ENCODE measurements at regions not wholly inside any gene's neighbourhood (a gene's known extent, or its start where the extent isn't known, plus 50 kb on each side); places are given as distances from the start of the nearest gene placed in this dataset.

GRCh38 chr6:130587778-130588520, 222.1 kb downstream of the TMEM200A start:
- Mint-ChIP-seq H3K9me3 (peaks cover 5% of the 10 kb centered on the region), H3K27me3 (ENCODE audit: low read depth, poor library complexity) (peaks cover 6% of the 10 kb centered on the region), H3K4me1 (no peaks in the 10 kb centered on the region), H3K27ac (no peak overlapping the region), H3K4me3 (no peak overlapping the region), H3K36me3 (ENCODE audit: low read depth) (no peaks in the 10 kb centered on the region)
- no peak for TF ChIP-seq CTCF (IDR thresholded peaks at IDR 0.05)
- no peak for DNase-seq

- no peaks in the 10 kb centered on the region for H3K4me1 Mint-ChIP-seq
- H3K9me3 Mint-ChIP-seq = peaks cover 5% of the 10 kb centered on the region
- H3K27me3 Mint-ChIP-seq (ENCODE audit: low read depth, poor library complexity) = peaks cover 3% of the 10 kb centered on the region
- no peak for DNase-seq
- TF ChIP-seq CTCF (IDR thresholded peaks at IDR 0.05) = no peak
- H3K4me3 Mint-ChIP-seq = no peak overlapping the region
- H3K36me3 Mint-ChIP-seq (ENCODE audit: low read depth) = no peaks in the 10 kb centered on the region
- no peak overlapping the region for H3K27ac Mint-ChIP-seq
These were observed 227.4 kb downstream of the TMEM200A start for GRCh38 chr6:130593200-130593599.

- H3K36me3 Mint-ChIP-seq (ENCODE audit: low read depth) = no peaks in the 10 kb centered on the region
- H3K27me3 Mint-ChIP-seq (ENCODE audit: low read depth, poor library complexity) = peaks cover 3% of the 10 kb centered on the region
- no peak for TF ChIP-seq CTCF (IDR thresholded peaks at IDR 0.05)
- peaks cover 5% of the 10 kb centered on the region for H3K9me3 Mint-ChIP-seq
- no peak overlapping the region for H3K27ac Mint-ChIP-seq
- no peak overlapping the region for H3K4me3 Mint-ChIP-seq
- no peaks in the 10 kb centered on the region for H3K4me1 Mint-ChIP-seq
- DNase-seq = no peak
These were observed 228.1 kb downstream of the TMEM200A start for GRCh38 chr6:130593948-130594347.

- Mint-ChIP-seq H3K9me3 (no peaks in the 10 kb centered on the region), H3K4me1 (peaks cover 17% of the 10 kb centered on the region), H3K36me3 (ENCODE audit: low read depth) (no peaks in the 10 kb centered on the region), H3K4me3 (no peak overlapping the region), H3K27ac (no peak overlapping the region), H3K27me3 (ENCODE audit: low read depth, poor library complexity) (no peaks in the 10 kb centered on the region)
- no peak for DNase-seq
- TF ChIP-seq CTCF (IDR thresholded peaks at IDR 0.05) = no peak
These were observed 228.9 kb upstream of the SMLR1 start for GRCh38 chr6:130598021-130598989.

GRCh38 chr6:130600880-130601341, 226.3 kb upstream of the SMLR1 start:
- no peak for DNase-seq
- H3K27me3 Mint-ChIP-seq (ENCODE audit: low read depth, poor library complexity) = no peaks in the 10 kb centered on the region

More at GRCh38 chr6:130600880-130601341, 226.3 kb upstream of the SMLR1 start:
- Mint-ChIP-seq H3K9me3 (no peaks in the 10 kb centered on the region), H3K36me3 (ENCODE audit: low read depth) (no peaks in the 10 kb centered on the region), H3K4me3 (no peak overlapping the region), H3K4me1 (peaks cover 17% of the 10 kb centered on the region), H3K27ac (no peak overlapping the region)
- no peak for TF ChIP-seq CTCF (IDR thresholded peaks at IDR 0.05)
